Ramos (cell line): ENCODE measurements at regions not wholly inside any gene's neighbourhood (a gene's known extent, or its start where the extent isn't known, plus 50 kb on each side); places are given as distances from the start of the nearest gene placed in this dataset.
"Not testable (repeated sequence)": the region's sequence is repeated elsewhere in the genome, so short reads cannot be mapped to it uniquely, and the experiment has no call there.

Experiments
- in situ Hi-C: fragments of 300-500 bp; cut with MboI; formaldehyde crosslinking; loops from one replicate; pipeline ENCODE4 v1.14.3; 2022; ENCODE audit warnings: low sequenced_read_pairs; ENCODE audit not compliant: unreplicated experiment

- in situ Hi-C loops, result no loop called here
Measured at GRCh38 chr11:115984228-115984627, 480.0 kb upstream of the CADM1 start.

- in situ Hi-C loops, result no loop called here
Measured at GRCh38 chr11:115982666-115983065, 478.5 kb upstream of the CADM1 start.

GRCh38 chr11:115981814-115982471 lies 477.7 kb upstream of the CADM1 start:
- in situ Hi-C loops, result no loop called here

- in situ Hi-C loops, result no loop called here
Measured at GRCh38 chr11:115981104-115981481, 476.9 kb upstream of the CADM1 start.

GRCh38 chr11:115980337-115981103 lies 476.3 kb upstream of the CADM1 start:
- in situ Hi-C loops, result no loop called here

GRCh38 chr11:115974703-115975102 lies 470.5 kb upstream of the CADM1 start:
- in situ Hi-C loops, result no loop called here

- in situ Hi-C loops, result not testable (repeated sequence)
Measured at GRCh38 chr11:115967203-115967602, 463.0 kb upstream of the CADM1 start.

GRCh38 chr11:115965767-115966504 lies 461.7 kb upstream of the CADM1 start:
- in situ Hi-C loops, result no loop called here

GRCh38 chr11:115964091-115964490 lies 459.9 kb upstream of the CADM1 start:
- in situ Hi-C loops, result no loop called here

GRCh38 chr11:115963156-115963555 lies 458.9 kb upstream of the CADM1 start:
- in situ Hi-C loops, result no loop called here

GRCh38 chr11:115961159-115962003 lies 457.2 kb upstream of the CADM1 start:
- in situ Hi-C loops, result no loop called here

- in situ Hi-C loops, result no loop called here
Measured at GRCh38 chr11:115959081-115959486, 454.9 kb upstream of the CADM1 start.

GRCh38 chr11:115958089-115959000 lies 454.1 kb upstream of the CADM1 start:
- in situ Hi-C loops, result no loop called here

- in situ Hi-C loops, result no loop called here
Measured at GRCh38 chr11:115955803-115956202, 451.6 kb upstream of the CADM1 start.

- in situ Hi-C loops, result no loop called here
Measured at GRCh38 chr11:115950660-115951059, 446.4 kb upstream of the CADM1 start.

GRCh38 chr11:115944596-115944995 lies 440.4 kb upstream of the CADM1 start:
- in situ Hi-C loops, result no loop called here

- in situ Hi-C loops, result no loop called here
Measured at GRCh38 chr11:115942011-115942410, 437.8 kb upstream of the CADM1 start.

GRCh38 chr11:115941481-115941993 lies 437.3 kb upstream of the CADM1 start:
- in situ Hi-C loops, result no loop called here

- in situ Hi-C loops, result no loop called here
Measured at GRCh38 chr11:115941044-115941443, 436.8 kb upstream of the CADM1 start.
